ENCODE measurements at regions not wholly inside any gene's neighbourhood (a gene's known extent, or its start where the extent isn't known, plus 50 kb on each side); places are given as distances from the start of the nearest gene placed in this dataset.

DNA sequence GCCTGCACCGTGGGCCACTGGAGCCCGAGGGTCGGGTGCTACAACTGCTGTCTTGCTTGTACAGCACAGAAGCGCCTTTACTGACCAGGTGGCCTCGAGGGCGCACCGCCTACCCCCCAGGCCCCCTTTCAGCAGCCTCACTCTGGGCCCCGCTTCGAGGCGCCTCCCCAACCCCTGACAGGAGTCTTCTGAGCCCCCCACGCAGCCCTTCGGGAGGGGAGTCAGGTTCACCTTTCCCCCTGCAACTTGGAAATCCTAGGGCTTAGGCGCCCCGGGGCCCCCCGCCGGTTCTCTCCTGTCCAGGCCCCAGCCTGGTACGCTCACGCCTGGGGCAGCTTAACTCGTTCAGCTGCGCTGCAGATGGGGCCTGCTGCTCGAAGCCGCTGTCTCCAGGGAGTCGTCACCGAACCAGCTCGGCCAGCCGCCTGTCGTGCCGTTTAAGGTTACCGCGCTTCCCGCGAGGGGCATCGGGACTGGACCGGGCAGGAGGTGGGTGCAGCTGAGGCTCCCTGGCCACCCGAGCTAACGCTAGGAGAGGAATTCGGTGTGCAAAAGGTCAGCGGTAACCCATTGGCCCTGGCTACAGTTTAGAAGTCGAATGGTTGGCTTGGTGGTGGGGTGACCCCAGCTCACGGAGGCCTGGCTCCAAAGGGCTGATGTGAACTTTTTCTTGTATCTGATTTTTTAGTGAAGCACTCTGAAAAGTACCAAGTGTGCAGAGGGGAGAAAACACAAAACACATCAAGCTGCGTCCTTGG, 58.9 kb upstream of the BCOR start (continued):
- TF ChIP-seq, protein P1, sequence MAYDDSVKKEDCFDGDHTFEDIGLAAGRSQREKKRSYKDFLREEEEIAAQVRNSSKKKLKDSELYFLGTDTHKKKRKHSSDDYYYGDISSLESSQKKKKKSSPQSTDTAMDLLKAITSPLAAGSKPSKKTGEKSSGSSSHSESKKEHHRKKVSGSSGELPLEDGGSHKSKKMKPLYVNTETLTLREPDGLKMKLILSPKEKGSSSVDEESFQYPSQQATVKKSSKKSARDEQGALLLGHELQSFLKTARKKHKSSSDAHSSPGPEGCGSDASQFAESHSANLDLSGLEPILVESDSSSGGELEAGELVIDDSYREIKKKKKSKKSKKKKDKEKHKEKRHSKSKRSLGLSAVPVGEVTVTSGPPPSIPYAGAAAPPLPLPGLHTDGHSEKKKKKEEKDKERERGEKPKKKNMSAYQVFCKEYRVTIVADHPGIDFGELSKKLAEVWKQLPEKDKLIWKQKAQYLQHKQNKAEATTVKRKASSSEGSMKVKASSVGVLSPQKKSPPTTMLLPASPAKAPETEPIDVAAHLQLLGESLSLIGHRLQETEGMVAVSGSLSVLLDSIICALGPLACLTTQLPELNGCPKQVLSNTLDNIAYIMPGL (CRISPR knock-in tag; IDR thresholded peaks at IDR 0.05; ENCODE audit: borderline replicate concordance in 1 of 2, low read depth in 1 of 2): peak in 1 of 2 experiments; percentile 16; a peak in 1 of 4 replicates
- TF ChIP-seq, protein P2, sequence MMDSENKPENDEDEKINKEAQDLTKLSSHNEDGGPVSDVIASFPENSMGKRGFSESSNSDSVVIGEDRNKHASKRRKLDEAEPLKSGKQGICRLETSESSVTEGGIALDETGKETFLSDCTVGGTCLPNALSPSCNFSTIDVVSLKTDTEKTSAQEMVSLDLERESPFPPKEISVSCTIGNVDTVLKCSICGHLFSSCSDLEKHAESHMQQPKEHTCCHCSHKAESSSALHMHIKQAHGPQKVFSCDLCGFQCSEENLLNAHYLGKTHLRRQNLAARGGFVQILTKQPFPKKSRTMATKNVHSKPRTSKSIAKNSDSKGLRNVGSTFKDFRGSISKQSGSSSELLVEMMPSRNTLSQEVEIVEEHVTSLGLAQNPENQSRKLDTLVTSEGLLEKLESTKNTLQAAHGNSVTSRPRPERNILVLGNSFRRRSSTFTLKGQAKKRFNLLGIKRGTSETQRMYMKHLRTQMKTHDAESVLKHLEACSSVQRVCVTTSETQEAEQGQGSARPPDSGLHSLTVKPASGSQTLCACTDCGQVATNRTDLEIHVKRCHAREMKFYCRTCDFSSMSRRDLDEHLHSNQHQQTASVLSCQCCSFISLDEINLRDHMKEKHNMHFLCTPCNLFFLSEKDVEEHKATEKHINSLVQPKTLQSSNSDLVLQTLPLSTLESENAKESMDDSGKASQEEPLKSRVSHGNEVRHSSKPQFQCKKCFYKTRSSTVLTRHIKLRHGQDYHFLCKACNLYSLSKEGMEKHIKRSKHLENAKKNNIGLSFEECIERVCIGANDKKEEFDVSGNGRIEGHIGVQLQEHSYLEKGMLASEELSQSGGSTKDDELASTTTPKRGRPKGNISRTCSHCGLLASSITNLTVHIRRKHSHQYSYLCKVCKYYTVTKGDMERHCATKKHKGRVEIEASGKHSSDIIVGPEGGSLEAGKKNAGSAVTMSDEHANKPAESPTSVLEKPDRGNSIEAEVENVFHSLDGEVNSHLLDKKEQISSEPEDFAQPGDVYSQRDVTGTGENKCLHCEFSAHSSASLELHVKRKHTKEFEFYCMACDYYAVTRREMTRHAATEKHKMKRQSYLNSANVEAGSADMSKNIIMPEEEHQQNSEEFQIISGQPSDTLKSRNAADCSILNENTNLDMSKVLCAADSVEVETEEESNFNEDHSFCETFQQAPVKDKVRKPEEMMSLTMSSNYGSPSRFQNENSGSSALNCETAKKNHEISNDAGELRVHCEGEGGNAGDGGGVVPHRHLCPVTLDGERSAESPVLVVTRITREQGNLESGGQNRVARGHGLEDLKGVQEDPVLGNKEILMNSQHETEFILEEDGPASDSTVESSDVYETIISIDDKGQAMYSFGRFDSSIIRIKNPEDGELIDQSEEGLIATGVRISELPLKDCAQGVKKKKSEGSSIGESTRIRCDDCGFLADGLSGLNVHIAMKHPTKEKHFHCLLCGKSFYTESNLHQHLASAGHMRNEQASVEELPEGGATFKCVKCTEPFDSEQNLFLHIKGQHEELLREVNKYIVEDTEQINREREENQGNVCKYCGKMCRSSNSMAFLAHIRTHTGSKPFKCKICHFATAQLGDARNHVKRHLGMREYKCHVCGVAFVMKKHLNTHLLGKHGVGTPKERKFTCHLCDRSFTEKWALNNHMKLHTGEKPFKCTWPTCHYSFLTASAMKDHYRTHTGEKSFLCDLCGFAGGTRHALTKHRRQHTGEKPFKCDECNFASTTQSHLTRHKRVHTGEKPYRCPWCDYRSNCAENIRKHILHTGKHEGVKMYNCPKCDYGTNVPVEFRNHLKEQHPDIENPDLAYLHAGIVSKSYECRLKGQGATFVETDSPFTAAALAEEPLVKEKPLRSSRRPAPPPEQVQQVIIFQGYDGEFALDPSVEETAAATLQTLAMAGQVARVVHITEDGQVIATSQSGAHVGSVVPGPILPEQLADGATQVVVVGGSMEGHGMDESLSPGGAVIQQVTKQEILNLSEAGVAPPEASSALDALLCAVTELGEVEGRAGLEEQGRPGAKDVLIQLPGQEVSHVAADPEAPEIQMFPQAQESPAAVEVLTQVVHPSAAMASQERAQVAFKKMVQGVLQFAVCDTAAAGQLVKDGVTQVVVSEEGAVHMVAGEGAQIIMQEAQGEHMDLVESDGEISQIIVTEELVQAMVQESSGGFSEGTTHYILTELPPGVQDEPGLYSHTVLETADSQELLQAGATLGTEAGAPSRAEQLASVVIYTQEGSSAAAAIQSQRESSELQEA (CRISPR knock-in tag; IDR thresholded peaks at IDR 0.05; ENCODE audit: not compliant biosample characterization): no peak
- TF ChIP-seq UBTF (CRISPR knock-in tag; IDR thresholded peaks at IDR 0.05) (peak; percentile 57; the same call in 1 of the 2 replicates), SALL2 (CRISPR knock-in tag; IDR thresholded peaks at IDR 0.05) (no peak), ZBTB4 (CRISPR knock-in tag; IDR thresholded peaks at IDR 0.05; ENCODE audit: borderline replicate concordance) (peak; percentile 65; the same call in 1 of the 2 replicates), HNRNPLL (IDR thresholded peaks at IDR 0.05; ENCODE audit: low read depth, low read length, poor library complexity, severe bottlenecking) (peak; percentile 44), HNRNPL (IDR thresholded peaks at IDR 0.05; ENCODE audit: low read depth, low read length) (0 out of 2 replicates have a peak, but pooled peaks have one; percentile 35), NFKB2 (CRISPR knock-in tag; IDR thresholded peaks at IDR 0.05; ENCODE audit: borderline replicate concordance) (no peak)

Measured in HepG2 (cell line).